Dermis microvascular lymphatic vessel endothelial cell (primary cell): ENCODE measurements at regions not wholly inside any gene's neighbourhood (a gene's known extent, or its start where the extent isn't known, plus 50 kb on each side); places are given as distances from the start of the nearest gene placed in this dataset.
A peak's percentile ranks its signal among the peaks of the same experiment; 100 is the strongest.
"Not testable (repeated sequence)": the region's sequence is repeated elsewhere in the genome, so short reads cannot be mapped to it uniquely, and the experiment has no call there.

Experiments used
- DNase-seq, 2 donors: peaks; one replicate each; pipeline versions ENCODE4 v3.0.0 to v3.0.0-alpha.2; 2010; ENCODE audit warnings: low read depth in 2 of 2

- no peak for DNase-seq
Measured at GRCh38 chr2:190150413-190150812, 87.9 kb upstream of the MSTN start.

GRCh38 chr2:190149908-190150307 is 87.4 kb upstream of the MSTN start:
- DNase-seq: no peak

- DNase-seq: no peak
Measured at GRCh38 chr2:190149200-190149599, 86.7 kb upstream of the MSTN start.

- not testable (repeated sequence) for DNase-seq
Measured at GRCh38 chr2:190146109-190146508, 83.6 kb upstream of the MSTN start.

GRCh38 chr2:190140474-190140873 is 77.9 kb upstream of the MSTN start:
- not testable (repeated sequence) for DNase-seq

GRCh38 chr2:190139371-190139770 is 76.8 kb upstream of the MSTN start:
- no peak for DNase-seq

GRCh38 chr2:190138032-190138431 is 75.5 kb upstream of the MSTN start:
- DNase-seq: no peak

GRCh38 chr2:190137561-190137960 is 75.0 kb upstream of the MSTN start:
- DNase-seq: no peak

GRCh38 chr2:190136825-190137224 is 74.3 kb upstream of the MSTN start:
- DNase-seq: no peak

GRCh38 chr2:190136259-190136658 is 73.7 kb upstream of the MSTN start:
- DNase-seq: no peak

GRCh38 chr2:190129421-190130199 is 67.1 kb upstream of the MSTN start:
- no peak for DNase-seq

- DNase-seq: no peak
Measured at GRCh38 chr2:190127651-190128050, 65.1 kb upstream of the MSTN start.

- no peak for DNase-seq
Measured at GRCh38 chr2:190126798-190127197, 64.3 kb upstream of the MSTN start.

GRCh38 chr2:190123956-190124355 is 61.4 kb upstream of the MSTN start:
- DNase-seq: no peak

- peak; percentile 10 to 43 for DNase-seq
Measured at GRCh38 chr2:190121971-190122370, 59.4 kb upstream of the MSTN start.

GRCh38 chr2:190121305-190121704 is 58.8 kb upstream of the MSTN start:
- DNase-seq: no peak

GRCh38 chr2:190119923-190120590 is 57.5 kb upstream of the MSTN start:
- peak in 1 of 2 donors; percentile 17 for DNase-seq

GRCh38 chr2:190119257-190119656 is 56.7 kb upstream of the MSTN start:
- peak in 1 of 2 donors; percentile 27 for DNase-seq

GRCh38 chr2:190117305-190117704 is 54.8 kb upstream of the MSTN start:
- no peak for DNase-seq

GRCh38 chr2:190113000-190113399 is 50.5 kb upstream of the MSTN start:
- no peak for DNase-seq
